Astrocyte (in vitro differentiated cells and primary cell): ENCODE measurements at regions not wholly inside any gene's neighbourhood (a gene's known extent, or its start where the extent isn't known, plus 50 kb on each side); places are given as distances from the start of the nearest gene placed in this dataset.

Experiments
- EZH2 ChIP-seq: IDR thresholded peaks from 2 replicates; pipeline ENCODE4 v1.6.1; 2012; ENCODE audit warnings: mild to moderate bottlenecking, low read length, inconsistent platforms; ENCODE audit not compliant: insufficient read depth
- TF ChIP-seq, protein P1 (sequence below): IDR thresholded peaks from 2 replicates; pipeline ENCODE4 v1.5.1; 2011; ENCODE audit warnings: low read depth, mild to moderate bottlenecking, inconsistent platforms, low read length, moderate library complexity; ENCODE audit not compliant: insufficient read depth

- TF ChIP-seq, protein P1, sequence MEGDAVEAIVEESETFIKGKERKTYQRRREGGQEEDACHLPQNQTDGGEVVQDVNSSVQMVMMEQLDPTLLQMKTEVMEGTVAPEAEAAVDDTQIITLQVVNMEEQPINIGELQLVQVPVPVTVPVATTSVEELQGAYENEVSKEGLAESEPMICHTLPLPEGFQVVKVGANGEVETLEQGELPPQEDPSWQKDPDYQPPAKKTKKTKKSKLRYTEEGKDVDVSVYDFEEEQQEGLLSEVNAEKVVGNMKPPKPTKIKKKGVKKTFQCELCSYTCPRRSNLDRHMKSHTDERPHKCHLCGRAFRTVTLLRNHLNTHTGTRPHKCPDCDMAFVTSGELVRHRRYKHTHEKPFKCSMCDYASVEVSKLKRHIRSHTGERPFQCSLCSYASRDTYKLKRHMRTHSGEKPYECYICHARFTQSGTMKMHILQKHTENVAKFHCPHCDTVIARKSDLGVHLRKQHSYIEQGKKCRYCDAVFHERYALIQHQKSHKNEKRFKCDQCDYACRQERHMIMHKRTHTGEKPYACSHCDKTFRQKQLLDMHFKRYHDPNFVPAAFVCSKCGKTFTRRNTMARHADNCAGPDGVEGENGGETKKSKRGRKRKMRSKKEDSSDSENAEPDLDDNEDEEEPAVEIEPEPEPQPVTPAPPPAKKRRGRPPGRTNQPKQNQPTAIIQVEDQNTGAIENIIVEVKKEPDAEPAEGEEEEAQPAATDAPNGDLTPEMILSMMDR: no peak
- no peak for TF ChIP-seq EZH2
These were observed 88.7 kb upstream of the CCL2 start for GRCh38 chr17:34166352-34166751.
